Transverse colon (tissue), 3 donors: ENCODE measurements at regions not wholly inside any gene's neighbourhood (a gene's known extent, or its start where the extent isn't known, plus 50 kb on each side); places are given as distances from the start of the nearest gene placed in this dataset.

Experiments used
- CTCF ChIP-seq, 5 experiments: fragments of 200-600 bp in 3 of 5; fragments of 450-650 bp in 2 of 5; sonication (generic) in 3 of 5; IDR thresholded peaks; 1 replicate in 2 of 5; 2 replicates in 3 of 5; pipeline ENCODE4 v1.5.1; 2016 to 2017; ENCODE audit warnings: antibody characterized with exemption in 5 of 5, inconsistent platforms in 3 of 5, mild to moderate bottlenecking in 2 of 5, moderate library complexity in 1 of 5
- EP300 ChIP-seq: sonication (generic); formaldehyde crosslinking; IDR thresholded peaks from one replicate; pipeline ENCODE4 v1.6.1; 2017; ENCODE audit warnings: antibody characterized with exemption, low read depth

- no peak for TF ChIP-seq CTCF (IDR thresholded peaks at IDR 0.05)
- TF ChIP-seq EP300, result no peak
Observed at GRCh38 chr18:56283316-56283715, 355.1 kb downstream of the TXNL1 start.
